CD14-positive monocyte (primary cell): ENCODE measurements at regions not wholly inside any gene's neighbourhood (a gene's known extent, or its start where the extent isn't known, plus 50 kb on each side); places are given as distances from the start of the nearest gene placed in this dataset.

Source experiments
- DNase-seq, 3 donors: peaks; one replicate each; pipeline ENCODE4 v3.0.0-alpha.2; 2011 to 2022
- H2AFZ ChIP-seq: 2 replicates; pipeline ENCODE4 v1.6.0; 2012; ENCODE audit warnings: mild to moderate bottlenecking, low read depth, low read length, inconsistent platforms; ENCODE audit not compliant: insufficient read depth, poor library complexity, severe bottlenecking
- H3K27ac ChIP-seq, 2 donors: 1 replicate in 1 of 2; 2 replicates in 1 of 2; pipeline ENCODE4 v1.5.1; 2012 to 2013; ENCODE audit warnings: low read length in 2 of 2, control low read depth in 1 of 2, inconsistent platforms in 1 of 2, low read depth in 1 of 2, mild to moderate bottlenecking in 1 of 2
- H3K27me3 ChIP-seq, 2 donors: one replicate each; pipeline versions ENCODE4 v1.6.0 to v1.6.1; 2011 to 2013; ENCODE audit warnings: low read length in 2 of 2; ENCODE audit not compliant: control insufficient read depth in 2 of 2, insufficient read depth in 2 of 2
- H3K36me3 ChIP-seq, 2 donors: replicated peaks in 1 of 2; 1 replicate in 1 of 2; 2 replicates in 1 of 2; pipeline versions ENCODE4 v1.5.1 to v1.6.1; 2012 to 2013; ENCODE audit warnings: low read length in 2 of 2, control low read depth in 1 of 2, inconsistent platforms in 1 of 2, mild to moderate bottlenecking in 1 of 2; ENCODE audit not compliant: insufficient read depth in 2 of 2, control insufficient read depth in 1 of 2
- H3K4me1 ChIP-seq, 2 donors: 1 replicate in 1 of 2; 2 replicates in 1 of 2; pipeline versions ENCODE4 v1.5.1 to v1.6.1; 2012 to 2013; ENCODE audit warnings: low read length in 2 of 2, control low read depth in 1 of 2, inconsistent platforms in 1 of 2, mild to moderate bottlenecking in 1 of 2, moderate library complexity in 1 of 2; ENCODE audit not compliant: insufficient read depth in 2 of 2, control insufficient read depth in 1 of 2
- H3K4me2 ChIP-seq: replicated peaks from 2 replicates; pipeline ENCODE3; 2012; ENCODE audit warnings: low read length, moderate library complexity, mild to moderate bottlenecking; ENCODE audit not compliant: poor library complexity, severe bottlenecking; ENCODE audit errors: extremely low read depth
- H3K4me3 ChIP-seq, 3 experiments: fragments of 200-600 bp in 1 of 3; sonication (generic) in 1 of 3; replicated peaks in 1 of 3; 1 replicate in 2 of 3; 2 replicates in 1 of 3; pipeline ENCODE4 v1.5.1; 2011 to 2013; ENCODE audit warnings: low read length in 3 of 3, mild to moderate bottlenecking in 3 of 3, control low read depth in 2 of 3, low read depth in 2 of 3, inconsistent platforms in 1 of 3, moderate library complexity in 1 of 3
- H3K79me2 ChIP-seq: 2 replicates; pipeline ENCODE4 v1.6.0; 2012; ENCODE audit warnings: mild to moderate bottlenecking, control low read depth, inconsistent platforms, low read length, moderate library complexity; ENCODE audit not compliant: insufficient read depth
- H3K9ac ChIP-seq: 2 replicates; pipeline ENCODE4 v1.6.0; 2017; ENCODE audit warnings: low read length, mild to moderate bottlenecking; ENCODE audit not compliant: insufficient read depth, poor library complexity, severe bottlenecking
- H3K9me3 ChIP-seq, 2 donors: replicated peaks in 1 of 2; 1 replicate in 1 of 2; 2 replicates in 1 of 2; pipeline versions ENCODE4 v1.5.1 to v1.6.1; 2012 to 2013; ENCODE audit warnings: low read length in 2 of 2, control low read depth in 1 of 2; ENCODE audit not compliant: control insufficient read depth in 1 of 2, insufficient read depth in 1 of 2
- H4K20me1 ChIP-seq: 2 replicates; pipeline ENCODE4 v1.6.0; 2012; ENCODE audit warnings: mild to moderate bottlenecking, low read length, control low read depth, moderate library complexity; ENCODE audit not compliant: insufficient read depth
- H3K27ac Mint-ChIP-seq, 7 donors: one replicate each; pipeline ENCODE4 v1.8.0; 2020; ENCODE audit warnings: mild to moderate bottlenecking in 7 of 7, mixed read lengths in 7 of 7, moderate library complexity in 6 of 7, inconsistent platforms in 2 of 7
- H3K27me3 Mint-ChIP-seq, 3 donors: one replicate each; pipeline ENCODE4 v1.8.0; 2021 to 2022; ENCODE audit warnings: low read depth in 3 of 3, mild to moderate bottlenecking in 3 of 3, mixed read lengths in 3 of 3, moderate library complexity in 3 of 3, inconsistent platforms in 1 of 3
- H3K36me3 Mint-ChIP-seq, 2 donors: one replicate each; pipeline ENCODE4 v1.8.0; 2020; ENCODE audit warnings: mixed read lengths in 2 of 2, inconsistent platforms in 1 of 2, mild to moderate bottlenecking in 1 of 2
- H3K4me1 Mint-ChIP-seq: one replicate; pipeline ENCODE4 v1.8.0; 2020; ENCODE audit warnings: mild to moderate bottlenecking, mixed read lengths
- H3K4me3 Mint-ChIP-seq, 2 donors: one replicate each; pipeline ENCODE4 v1.8.0; 2020; ENCODE audit warnings: mild to moderate bottlenecking in 2 of 2, mixed read lengths in 2 of 2, moderate library complexity in 1 of 2
- H3K9me3 Mint-ChIP-seq, 7 donors: one replicate each; pipeline ENCODE4 v1.8.0; 2020 to 2022; ENCODE audit warnings: mixed read lengths in 7 of 7, mild to moderate bottlenecking in 6 of 7, moderate library complexity in 6 of 7, inconsistent platforms in 2 of 7
- CTCF ChIP-seq: fragments of 200-600 bp; IDR thresholded peaks from one replicate; pipeline ENCODE4 v1.8.0; 2022; ENCODE audit warnings: antibody characterized with exemption, mild to moderate bottlenecking
- WGBS: methylation state at CpG from one replicate; pipeline ENCODE4 v1.1.5; 2013; ENCODE audit warnings: missing lambda C conversion rate; ENCODE audit not compliant: insufficient coverage; 5-methylcytosine and 5-hydroxymethylcytosine counted together
- intact Hi-C, 2 donors: fragments of 100-400 bp; cut with micrococcal nuclease; formaldehyde crosslinking; loops; one replicate each; pipeline versions ENCODE4 v1.15.0 to v1.15.1; 2023

GRCh38 chr11:130639369-130639768 is 190.9 kb downstream of the ADAMTS15 start:
- H2AFZ ChIP-seq, result no peak overlapping the region
- no peak overlapping the region for H3K27ac ChIP-seq
- no peak for DNase-seq
- H3K9me3 ChIP-seq, result no peaks in the 10 kb centered on the region
- no peaks in the 10 kb centered on the region for H3K36me3 Mint-ChIP-seq
- H3K9me3 Mint-ChIP-seq, result peaks cover 0 to 1% (median 0%) of the 10 kb centered on the region in 7 donors
- no peaks in the 10 kb centered on the region for H3K27me3 ChIP-seq
- TF ChIP-seq CTCF, result no peak
- no peaks in the 10 kb centered on the region for H3K36me3 ChIP-seq
- H3K4me1 Mint-ChIP-seq, result no peaks in the 10 kb centered on the region
- intact Hi-C loops, result no loop called here
- H3K27ac Mint-ChIP-seq, result no peak overlapping the region
- WGBS, result 80% methylated on average over 1 of the region's 2 CpGs
- peaks cover 0 to 5% (median 2%) of the 10 kb centered on the region in 3 donors for H3K27me3 Mint-ChIP-seq
- no peaks in the 10 kb centered on the region for H3K4me1 ChIP-seq
- no peak overlapping the region for H3K4me3 Mint-ChIP-seq
- H3K79me2 ChIP-seq, result no peaks in the 10 kb centered on the region
- no peak overlapping the region for H3K9ac ChIP-seq
- H4K20me1 ChIP-seq, result no peaks in the 10 kb centered on the region
- H3K4me2 ChIP-seq, result no peak overlapping the region
- no peak overlapping the region for H3K4me3 ChIP-seq

GRCh38 chr11:130640526-130640925 is 192.1 kb downstream of the ADAMTS15 start:
- no peak overlapping the region for H3K4me2 ChIP-seq
- no peaks in the 10 kb centered on the region for H3K36me3 Mint-ChIP-seq
- H3K27me3 Mint-ChIP-seq, result peaks cover 0 to 5% (median 2%) of the 10 kb centered on the region in 3 donors
- WGBS, result 98% methylated on average over 5 of the region's 7 CpGs
- no peak overlapping the region for H3K27ac Mint-ChIP-seq
- H3K9me3 ChIP-seq, result no peaks in the 10 kb centered on the region
- no peaks in the 10 kb centered on the region for H3K4me1 ChIP-seq
- intact Hi-C loops, result no loop called here
- no peak overlapping the region for H3K4me3 ChIP-seq
- no peak overlapping the region for H3K27ac ChIP-seq
- DNase-seq, result no peak
- H2AFZ ChIP-seq, result no peak overlapping the region
- TF ChIP-seq CTCF, result no peak
- no peak overlapping the region for H3K9ac ChIP-seq
- H3K4me1 Mint-ChIP-seq, result no peaks in the 10 kb centered on the region
- peaks cover 0 to 1% (median 0%) of the 10 kb centered on the region in 7 donors for H3K9me3 Mint-ChIP-seq
- H3K79me2 ChIP-seq, result no peaks in the 10 kb centered on the region
- H3K27me3 ChIP-seq, result no peaks in the 10 kb centered on the region
- H4K20me1 ChIP-seq, result no peaks in the 10 kb centered on the region
- H3K4me3 Mint-ChIP-seq, result no peak overlapping the region
- H3K36me3 ChIP-seq, result no peaks in the 10 kb centered on the region
